Trophoblast cell (in vitro differentiated cells and primary cell): ENCODE measurements at regions not wholly inside any gene's neighbourhood (a gene's known extent, or its start where the extent isn't known, plus 50 kb on each side); places are given as distances from the start of the nearest gene placed in this dataset.
A peak's percentile ranks its signal among the peaks of the same experiment; 100 is the strongest.
"Not testable (repeated sequence)": the region's sequence is repeated elsewhere in the genome, so short reads cannot be mapped to it uniquely, and the experiment has no call there.

Source experiments
- DNase-seq, 2 donors: peaks; one replicate each; pipeline ENCODE4 v3.0.0-alpha.2; 2016
- H2AFZ ChIP-seq: 2 replicates; pipeline ENCODE4 v1.6.1; 2013; ENCODE audit warnings: low read length, moderate library complexity, mild to moderate bottlenecking; ENCODE audit not compliant: insufficient read depth, poor library complexity
- H2AK5ac ChIP-seq: 2 replicates; pipeline ENCODE4 v1.6.1; 2013; ENCODE audit warnings: mild to moderate bottlenecking, low read length
- H2BK120ac ChIP-seq: 2 replicates; pipeline ENCODE4 v1.6.1; 2013; ENCODE audit warnings: low read length, mild to moderate bottlenecking, moderate library complexity; ENCODE audit not compliant: insufficient read depth, poor library complexity
- H2BK12ac ChIP-seq: 2 replicates; pipeline ENCODE4 v1.6.1; 2013; ENCODE audit warnings: mild to moderate bottlenecking, low read length, moderate library complexity
- H2BK5ac ChIP-seq: 2 replicates; pipeline ENCODE4 v1.6.1; 2013; ENCODE audit warnings: low read length, low read depth, moderate library complexity, mild to moderate bottlenecking; ENCODE audit not compliant: poor library complexity
- H3K14ac ChIP-seq: 2 replicates; pipeline ENCODE4 v1.6.1; 2013; ENCODE audit warnings: mild to moderate bottlenecking, low read length
- H3K18ac ChIP-seq: 2 replicates; pipeline ENCODE4 v1.6.1; 2013; ENCODE audit warnings: mild to moderate bottlenecking, low read length
- H3K23ac ChIP-seq: 2 replicates; pipeline ENCODE4 v1.6.1; 2013; ENCODE audit warnings: low read length
- H3K27ac ChIP-seq: 2 replicates; pipeline ENCODE4 v1.5.1; 2013; ENCODE audit warnings: low read depth, mild to moderate bottlenecking, inconsistent platforms, low read length, moderate library complexity
- H3K27me3 ChIP-seq: 2 replicates; pipeline ENCODE4 v1.6.1; 2013; ENCODE audit warnings: inconsistent platforms, mild to moderate bottlenecking, low read length, moderate library complexity; ENCODE audit not compliant: insufficient read depth
- H3K36me3 ChIP-seq, 2 experiments: 1 replicate in 1 of 2; 2 replicates in 1 of 2; pipeline ENCODE4 v1.6.1; 2013; ENCODE audit warnings: low read length in 2 of 2, mild to moderate bottlenecking in 2 of 2, moderate library complexity in 1 of 2; ENCODE audit not compliant: insufficient read depth in 2 of 2, control insufficient read depth in 1 of 2
- H3K4ac ChIP-seq: 2 replicates; pipeline ENCODE4 v1.6.1; 2013; ENCODE audit warnings: low read depth, mild to moderate bottlenecking, low read length, moderate library complexity
- H3K4me1 ChIP-seq, 2 experiments: 1 replicate in 1 of 2; 2 replicates in 1 of 2; pipeline ENCODE4 v1.6.1; 2013; ENCODE audit warnings: low read length in 2 of 2, mild to moderate bottlenecking in 2 of 2, moderate library complexity in 1 of 2; ENCODE audit not compliant: insufficient read depth in 2 of 2, control insufficient read depth in 1 of 2
- H3K4me2 ChIP-seq: 2 replicates; pipeline ENCODE4 v1.6.1; 2013; ENCODE audit warnings: inconsistent platforms, mild to moderate bottlenecking, low read length, moderate library complexity
- H3K4me3 ChIP-seq: 2 replicates; pipeline ENCODE4 v1.5.1; 2013; ENCODE audit warnings: mild to moderate bottlenecking, low read depth, low read length, inconsistent platforms
- H3K79me1 ChIP-seq: one replicate; pipeline ENCODE4 v1.6.1; 2013; ENCODE audit warnings: low read length
- H3K79me2 ChIP-seq: 2 replicates; pipeline ENCODE4 v1.6.1; 2013; ENCODE audit warnings: low read length, mild to moderate bottlenecking; ENCODE audit not compliant: control insufficient read depth, insufficient read depth, poor library complexity
- H3K9ac ChIP-seq: 2 replicates; pipeline ENCODE4 v1.6.1; 2013; ENCODE audit warnings: mild to moderate bottlenecking, low read length
- H3K9me3 ChIP-seq: 2 replicates; pipeline ENCODE4 v1.6.1; 2013; ENCODE audit warnings: low read depth, mild to moderate bottlenecking, control low read depth, inconsistent platforms, low read length; ENCODE audit not compliant: insufficient read depth
- H4K12ac ChIP-seq: 2 replicates; pipeline ENCODE4 v1.6.1; 2013; ENCODE audit warnings: low read depth, mild to moderate bottlenecking, low read length, moderate library complexity
- H4K8ac ChIP-seq: 2 replicates; pipeline ENCODE4 v1.6.1; 2013; ENCODE audit warnings: low read depth, mild to moderate bottlenecking, low read length, moderate library complexity
- H4K91ac ChIP-seq: one replicate; pipeline ENCODE4 v1.6.1; 2013; ENCODE audit warnings: low read depth, mild to moderate bottlenecking, low read length, moderate library complexity
- WGBS: extraction: QIAGEN DNeasy Blood & Tissue Kit; methylation state at CpG from one replicate; pipeline ENCODE4 v1.1.7; 2013; ENCODE audit warnings: missing lambda C conversion rate; ENCODE audit not compliant: insufficient read length, insufficient coverage; ENCODE audit errors: extremely low coverage; 5-methylcytosine and 5-hydroxymethylcytosine counted together

- peaks cover 6 to 9% of the 10 kb centered on the region in 2 experiments for H3K4me1 ChIP-seq
- H4K8ac ChIP-seq = no peak overlapping the region
- no CpG with 5 or more reads among the region's 9 CpGs for WGBS
- no peak overlapping the region for H2BK5ac ChIP-seq
- H3K79me1 ChIP-seq = peaks cover 2% of the 10 kb centered on the region
- H3K9ac ChIP-seq = no peak overlapping the region
- H3K9me3 ChIP-seq = no peaks in the 10 kb centered on the region
- no peak overlapping the region for H2BK120ac ChIP-seq
- H3K36me3 ChIP-seq = no peaks in the 10 kb centered on the region
- H3K27ac ChIP-seq = no peak overlapping the region
- no peak overlapping the region for H3K4me2 ChIP-seq
- H2AK5ac ChIP-seq = no peak overlapping the region
- no peaks in the 10 kb centered on the region for H3K27me3 ChIP-seq
- H2AFZ ChIP-seq = no peak overlapping the region
- peaks cover 2% of the 10 kb centered on the region for H3K79me2 ChIP-seq
- no peak overlapping the region for H3K4ac ChIP-seq
- H4K12ac ChIP-seq = no peak overlapping the region
- no peak overlapping the region for H3K18ac ChIP-seq
- no peak overlapping the region for H4K91ac ChIP-seq
- no peak overlapping the region for H3K4me3 ChIP-seq
- H2BK12ac ChIP-seq = peak overlapping the region; percentile 38
- DNase-seq = no peak
- no peak overlapping the region for H3K14ac ChIP-seq
- H3K23ac ChIP-seq = no peak overlapping the region
Observed at GRCh38 chr10:43842496-43842895, 193.8 kb upstream of the ZNF32 start.

- H2AK5ac ChIP-seq = no peak overlapping the region
- no peak overlapping the region for H2AFZ ChIP-seq
- H3K27ac ChIP-seq = no peak overlapping the region
- no peak overlapping the region for H3K4me2 ChIP-seq
- no peak for DNase-seq
- H3K9me3 ChIP-seq = no peaks in the 10 kb centered on the region
- H3K4ac ChIP-seq = no peak overlapping the region
- peaks cover 2% of the 10 kb centered on the region for H3K79me2 ChIP-seq
- WGBS = no CpG with 5 or more reads among the region's 6 CpGs
- H4K12ac ChIP-seq = no peak overlapping the region
- no peak overlapping the region for H4K91ac ChIP-seq
- no peaks in the 10 kb centered on the region for H3K36me3 ChIP-seq
- H3K4me3 ChIP-seq = no peak overlapping the region
- H3K9ac ChIP-seq = no peak overlapping the region
- no peak overlapping the region for H3K18ac ChIP-seq
- peaks cover 6 to 9% of the 10 kb centered on the region in 2 experiments for H3K4me1 ChIP-seq
- no peak overlapping the region for H3K14ac ChIP-seq
- no peak overlapping the region for H2BK120ac ChIP-seq
- no peak overlapping the region for H3K23ac ChIP-seq
- peak overlapping the region; percentile 10 for H2BK12ac ChIP-seq
- H2BK5ac ChIP-seq = no peak overlapping the region
- H3K79me1 ChIP-seq = peaks cover 2% of the 10 kb centered on the region
- H4K8ac ChIP-seq = no peak overlapping the region
- no peaks in the 10 kb centered on the region for H3K27me3 ChIP-seq
Observed at GRCh38 chr10:43842072-43842471, 193.4 kb upstream of the ZNF32 start.

DNA sequence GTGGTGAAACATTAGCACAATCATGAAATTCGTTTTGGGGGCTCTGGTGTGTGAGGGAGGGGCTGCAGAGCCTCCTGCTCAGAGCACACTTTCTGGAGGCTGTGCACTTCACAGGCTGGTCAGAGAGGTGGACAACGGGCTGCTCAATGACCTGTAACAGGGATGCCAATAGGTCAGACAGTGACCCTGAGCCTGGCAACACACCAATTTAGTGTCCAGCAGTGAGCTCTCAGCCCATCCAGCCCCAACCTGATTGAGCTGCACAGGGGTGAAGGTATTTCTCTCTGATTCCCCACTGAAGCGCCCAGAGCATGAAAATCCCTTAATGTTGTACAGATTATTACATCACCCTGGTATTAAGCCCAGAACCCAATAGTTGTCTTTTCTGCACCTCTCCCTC, 191.3 kb upstream of the ZNF32 start:
- Histone ChIP-seq H3K14ac (no peak overlapping the region), H3K4ac (no peak overlapping the region), H3K18ac (no peak overlapping the region), H3K27ac (no peak overlapping the region), H3K23ac (no peak overlapping the region), H3K4me1 (peaks cover 0 to 5% of the 10 kb centered on the region in 2 experiments), H3K9me3 (peaks cover 3% of the 10 kb centered on the region), H2BK120ac (no peak overlapping the region), H3K79me2 (peaks cover 2% of the 10 kb centered on the region), H3K4me2 (no peak overlapping the region), H2BK5ac (no peak overlapping the region), H2BK12ac (no peak overlapping the region), H4K8ac (no peak overlapping the region), H2AK5ac (no peak overlapping the region), H4K91ac (no peak overlapping the region), H3K79me1 (peaks cover 2% of the 10 kb centered on the region), H3K27me3 (no peaks in the 10 kb centered on the region), H3K36me3 (no peaks in the 10 kb centered on the region), H2AFZ (no peak overlapping the region), H4K12ac (no peak overlapping the region), H3K9ac (no peak overlapping the region), H3K4me3 (no peak overlapping the region)
- WGBS = no CpG with 5 or more reads among the region's 3 CpGs
- DNase-seq = no peak

DNA sequence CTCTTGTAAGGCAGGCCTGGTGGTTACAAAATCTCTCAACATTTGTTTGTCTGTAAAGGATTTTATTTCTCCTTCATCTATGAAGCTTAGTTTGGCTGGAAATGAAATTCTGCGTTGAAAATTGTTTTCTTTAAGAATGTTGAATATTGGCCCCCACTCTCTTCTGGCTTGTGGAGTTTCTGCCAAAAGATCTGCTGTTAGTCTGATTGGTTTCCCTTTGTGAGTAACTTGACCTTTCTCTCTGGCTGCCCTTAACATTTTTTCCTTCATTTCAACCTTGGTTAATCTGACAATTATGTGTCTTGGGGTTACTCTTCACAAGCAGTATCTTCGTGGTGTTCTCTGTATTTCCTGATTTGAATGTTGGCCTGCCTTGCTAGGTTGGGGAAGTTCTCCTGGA, 186.1 kb upstream of the ZNF32 start:
- not testable (repeated sequence) for H3K79me2 ChIP-seq, H3K27ac ChIP-seq, H3K27me3 ChIP-seq, H3K36me3 ChIP-seq, H2AK5ac ChIP-seq, H3K79me1 ChIP-seq, H3K4ac ChIP-seq, H3K18ac ChIP-seq, H3K4me1 ChIP-seq, H4K91ac ChIP-seq, H2BK12ac ChIP-seq, H2BK5ac ChIP-seq, DNase-seq, H3K9ac ChIP-seq, H3K9me3 ChIP-seq, H3K4me2 ChIP-seq, H3K4me3 ChIP-seq, H3K23ac ChIP-seq, H4K8ac ChIP-seq, H2BK120ac ChIP-seq, H4K12ac ChIP-seq, H3K14ac ChIP-seq, H2AFZ ChIP-seq
- no CpG with 5 or more reads among the region's 2 CpGs for WGBS
